HG03039 (cell line): ENCODE measurements at regions not wholly inside any gene's neighbourhood (a gene's known extent, or its start where the extent isn't known, plus 50 kb on each side); places are given as distances from the start of the nearest gene placed in this dataset.

Experiments
- ATAC-seq: cut with Tn5 transposase; IDR thresholded peaks from one replicate; pipeline ENCODE4 v1.9.1; 2021; ENCODE audit warnings: mild to moderate bottlenecking, moderate library complexity; ENCODE audit not compliant: unreplicated experiment

DNA sequence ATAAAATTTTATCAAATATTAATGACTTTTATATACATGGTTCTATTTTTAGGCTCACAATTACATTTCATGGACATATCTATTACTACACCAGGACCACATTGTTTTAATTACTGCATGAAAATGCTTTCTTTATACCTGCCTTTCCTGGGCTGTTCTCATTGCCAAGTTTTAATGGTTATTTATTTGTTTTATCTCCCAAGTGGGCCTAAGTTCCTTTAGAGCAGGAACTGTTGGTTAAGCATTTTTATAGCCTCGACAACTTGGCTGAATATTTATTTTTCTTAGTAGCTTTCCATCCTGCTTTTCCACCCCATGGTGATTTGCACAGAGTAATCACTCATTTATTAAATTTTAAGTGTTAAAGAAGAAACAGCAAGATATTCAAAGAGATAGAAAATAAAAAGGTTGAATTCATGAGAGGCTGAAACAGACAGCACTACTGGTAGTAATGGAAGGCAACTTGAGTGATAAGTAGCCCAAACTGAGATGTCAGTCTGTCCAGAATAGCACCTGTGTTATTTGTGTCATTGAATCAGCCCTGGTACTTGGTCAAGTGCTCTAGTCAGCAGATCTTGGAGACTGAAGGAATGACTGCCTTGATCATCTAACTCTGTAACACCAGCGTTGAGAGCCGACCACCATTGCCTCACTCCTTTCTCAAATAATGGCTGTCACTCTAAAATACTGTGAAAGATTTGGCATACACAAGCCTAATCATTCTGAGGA is 119.1 kb upstream of the EGLN3 start:
- no peak for ATAC-seq

DNA sequence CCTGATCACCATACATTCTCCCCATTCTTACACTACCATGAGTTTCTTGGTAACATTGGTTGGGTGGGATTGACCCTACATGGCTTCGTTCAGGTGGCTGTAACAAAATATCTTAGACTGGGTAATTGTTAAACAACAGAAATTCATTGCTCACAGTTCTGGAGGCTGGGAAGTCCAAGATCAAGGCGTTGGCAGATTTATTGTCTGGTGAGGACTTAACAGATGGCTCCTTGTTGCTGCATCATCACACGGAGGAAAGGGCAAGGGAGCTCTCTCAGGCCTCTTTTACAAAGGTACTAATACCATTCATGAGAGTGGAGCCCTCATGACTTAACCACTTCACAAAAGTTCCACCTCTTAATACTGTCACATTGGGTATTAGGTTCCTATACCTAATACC is 116.7 kb upstream of the EGLN3 start:
- ATAC-seq, result no peak

DNA sequence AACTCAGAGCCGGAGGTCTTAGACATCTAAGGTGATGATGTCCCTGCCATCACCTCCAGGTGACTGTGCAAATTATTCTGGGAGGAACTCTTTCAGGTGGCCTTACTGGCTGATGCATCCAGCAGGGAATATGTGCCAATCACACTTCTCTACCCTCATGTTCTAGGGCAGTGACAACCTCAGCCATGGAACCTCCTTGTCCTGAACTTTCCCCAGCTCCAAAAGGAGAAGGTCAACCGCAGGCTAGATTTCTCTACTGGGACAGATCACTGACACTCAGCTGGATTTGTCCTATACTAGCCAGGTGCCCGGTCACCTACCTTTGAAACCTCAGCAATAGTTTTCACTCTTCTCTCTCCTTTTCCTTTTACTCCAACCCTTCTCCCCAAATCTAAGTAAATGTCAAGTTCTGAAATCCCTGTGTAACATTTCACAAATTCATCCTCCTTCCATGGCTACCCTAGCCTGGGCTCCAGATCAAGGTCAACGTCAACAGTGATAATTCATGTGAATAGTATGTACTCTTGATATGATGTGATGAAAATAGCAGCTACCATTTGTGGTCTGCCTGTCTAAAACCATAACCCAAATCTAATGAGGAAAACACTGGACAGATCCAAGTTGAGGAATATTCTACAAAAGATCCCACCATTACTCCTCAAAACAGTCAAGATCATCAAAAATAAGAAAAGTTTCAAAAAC is 115.0 kb upstream of the EGLN3 start:
- no peak for ATAC-seq

DNA sequence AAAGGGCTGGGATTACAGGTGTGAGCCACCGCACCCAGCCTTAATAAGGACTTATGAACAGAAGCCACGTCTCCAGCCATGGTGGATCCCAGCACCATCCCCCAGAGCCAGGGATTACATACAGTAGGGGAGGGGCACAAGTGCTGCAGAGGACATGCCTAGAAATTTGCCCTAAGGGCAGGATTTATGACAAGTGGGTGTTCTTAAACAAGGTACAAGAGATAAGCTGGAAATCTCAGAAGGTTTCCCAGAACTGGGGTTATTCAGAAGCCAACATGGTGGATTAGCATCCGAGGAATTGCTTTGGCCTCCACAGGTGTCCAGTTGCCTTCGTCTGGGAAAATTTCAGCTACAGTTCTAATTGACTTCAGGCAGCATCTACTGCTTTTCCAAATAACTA is 114.4 kb upstream of the EGLN3 start:
- ATAC-seq, result no peak

DNA sequence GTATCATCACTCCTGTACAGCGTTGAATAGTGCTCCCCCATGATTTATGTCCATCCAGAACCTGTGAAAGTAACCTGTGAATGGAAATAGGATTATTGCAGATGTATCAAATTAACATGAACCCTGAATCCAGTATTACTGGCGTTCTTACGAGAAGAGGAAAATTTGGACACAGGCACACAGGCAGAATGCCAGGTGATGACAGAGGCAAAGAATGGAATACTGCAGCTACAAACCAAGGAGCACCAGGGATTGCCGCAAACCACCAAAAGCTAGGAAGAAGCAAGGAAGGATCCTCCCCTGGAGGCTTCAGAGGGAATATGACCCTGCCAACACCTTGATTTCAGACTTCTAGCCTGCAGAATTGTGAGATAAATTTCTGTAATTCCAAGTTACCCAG is 113.5 kb upstream of the EGLN3 start:
- no peak for ATAC-seq

DNA sequence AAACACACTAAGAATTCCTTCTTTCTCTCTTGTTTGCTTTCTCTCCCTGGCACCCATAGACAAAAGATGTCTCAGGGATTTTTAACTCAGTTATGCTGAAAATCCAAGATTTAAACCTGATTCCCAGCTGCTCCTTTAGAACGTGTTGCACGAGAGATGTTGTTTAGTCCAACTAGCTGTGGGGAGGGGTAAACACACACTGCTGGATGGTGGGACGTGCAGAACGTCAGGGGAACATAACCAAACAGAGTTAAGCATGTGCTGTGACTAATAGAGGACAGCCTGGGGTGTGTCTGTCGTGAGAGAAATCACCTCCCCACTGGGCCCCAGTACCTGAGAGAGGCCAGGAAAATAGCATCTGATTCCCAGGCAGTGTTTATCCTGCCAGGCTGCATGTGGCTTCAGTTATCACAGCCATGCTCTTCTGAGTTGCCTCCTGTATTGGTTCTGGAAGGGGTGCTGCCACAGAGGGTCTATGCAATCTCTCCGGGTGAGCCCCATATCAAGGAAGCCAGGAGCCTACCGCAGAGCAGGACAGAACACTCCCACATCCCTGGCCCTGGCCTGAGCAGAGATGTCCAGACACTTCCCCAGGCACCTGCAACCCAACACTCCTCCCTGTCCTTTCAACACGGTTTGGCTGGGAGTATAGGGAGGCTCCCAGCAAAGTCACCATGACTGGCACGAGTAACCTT is 112.7 kb upstream of the EGLN3 start:
- ATAC-seq, result no peak

DNA sequence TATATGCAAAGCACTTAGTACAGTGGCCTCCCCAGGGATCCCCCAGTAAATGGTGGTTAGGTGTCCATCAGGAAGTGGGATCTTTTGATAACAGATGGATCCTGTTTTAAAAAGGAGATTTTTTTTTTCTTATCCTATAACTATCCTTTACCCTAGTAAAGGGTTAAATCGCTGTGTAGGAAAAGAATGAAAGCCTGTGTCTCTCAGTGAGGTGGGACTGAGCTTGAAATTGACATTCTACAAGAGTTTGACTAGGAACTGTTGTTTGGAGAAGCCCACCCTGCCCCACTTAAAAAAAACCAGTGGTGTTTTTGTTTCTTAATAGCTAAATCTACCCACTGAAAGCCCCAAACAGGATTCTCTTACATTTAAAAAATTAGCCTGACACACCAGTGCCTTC is 112.2 kb upstream of the EGLN3 start:
- no peak for ATAC-seq

DNA sequence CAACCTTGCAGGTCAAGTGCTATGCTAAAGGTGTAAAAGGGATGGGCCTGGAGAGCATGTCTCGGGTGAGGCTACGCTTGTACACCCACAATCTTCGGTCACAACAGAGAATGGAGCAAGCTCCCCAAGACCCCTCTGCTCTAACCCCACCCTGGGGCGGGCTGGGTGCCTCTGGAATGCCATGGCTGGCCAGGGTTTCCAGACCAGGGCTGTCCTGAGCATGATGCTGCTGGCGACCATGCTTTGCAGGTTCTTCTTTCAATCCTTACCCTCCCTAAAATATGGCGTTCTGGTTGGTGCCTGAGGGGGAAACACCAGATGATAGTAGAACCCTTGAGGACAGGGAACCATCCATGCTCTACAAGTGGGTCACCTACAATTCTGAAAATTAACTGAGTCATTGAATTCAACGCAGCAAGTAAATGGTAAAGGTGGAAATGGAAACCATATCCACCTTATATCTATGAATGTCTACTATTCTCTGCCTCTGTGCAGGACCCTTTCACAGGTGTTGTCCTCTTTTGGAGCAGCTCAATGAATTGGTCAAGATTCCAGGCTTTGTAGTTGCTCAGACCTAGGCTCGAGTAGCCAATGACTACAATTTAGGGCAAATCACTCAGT is 111.6 kb upstream of the EGLN3 start:
- ATAC-seq, result no peak

- peak; percentile 24 for ATAC-seq
Measured at GRCh38 chr14:34060651-34060999, 109.8 kb upstream of the EGLN3 start.

DNA sequence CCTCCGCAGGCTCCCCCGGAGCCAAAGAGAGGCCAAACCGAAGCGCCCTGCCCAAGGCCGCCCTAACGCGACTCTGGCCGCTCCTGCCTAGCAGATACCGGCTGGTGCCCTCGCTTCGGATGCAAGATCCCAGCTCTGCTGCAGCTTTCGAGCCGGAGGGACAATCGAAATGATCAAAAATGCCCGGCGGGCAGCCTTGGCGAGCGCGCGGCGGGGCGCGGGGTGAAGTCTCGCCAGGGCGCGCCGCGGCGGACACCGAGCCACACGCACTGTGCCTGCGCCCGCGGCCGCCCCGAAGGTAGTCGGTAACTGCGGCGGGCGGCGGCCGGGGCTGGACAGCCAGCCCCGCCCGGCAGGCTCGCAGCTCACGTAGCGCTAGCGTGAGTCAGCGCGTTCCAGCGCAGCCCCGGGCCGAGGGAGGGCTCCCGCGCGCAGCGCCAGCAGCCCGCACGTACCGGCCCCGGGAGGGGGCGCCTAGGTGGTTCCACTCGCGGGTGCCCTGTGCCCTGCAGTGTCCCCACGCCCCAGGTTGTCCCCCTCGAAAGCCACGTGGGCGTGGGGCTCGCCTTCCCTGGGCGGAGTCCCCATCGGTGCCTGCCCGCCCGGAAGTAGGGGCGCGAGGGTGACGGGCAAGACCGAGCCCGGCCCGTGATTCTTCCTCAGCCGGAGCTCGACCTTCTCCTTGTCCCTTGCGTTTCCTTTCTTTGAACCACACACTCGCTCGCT is 109.2 kb upstream of the EGLN3 start:
- ATAC-seq, result peak; percentile 79

GRCh38 chr14:34059037-34059924 is 108.4 kb upstream of the EGLN3 start:
- no peak for ATAC-seq

- no peak for ATAC-seq
Measured at GRCh38 chr14:34058510-34058909, 107.6 kb upstream of the EGLN3 start.

DNA sequence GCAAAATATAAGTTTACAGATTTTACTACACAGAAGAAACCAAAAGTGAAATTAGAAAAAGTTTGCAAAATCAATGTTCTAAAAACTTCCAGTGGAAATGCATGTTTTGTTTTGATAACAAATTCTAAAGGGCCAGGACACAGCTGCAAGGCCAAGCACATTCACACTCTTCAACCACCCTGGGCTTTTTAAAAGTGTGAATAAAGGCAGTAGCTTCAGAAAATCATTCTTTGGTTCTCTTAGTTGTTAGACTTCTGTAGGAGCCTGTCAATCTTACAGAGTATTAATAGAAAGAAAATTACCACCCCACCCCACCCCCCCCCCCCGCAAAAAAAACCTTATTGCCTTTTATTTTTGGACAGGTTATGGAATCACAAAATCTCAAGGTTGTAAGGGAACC is 105.2 kb upstream of the EGLN3 start:
- ATAC-seq, result no peak

DNA sequence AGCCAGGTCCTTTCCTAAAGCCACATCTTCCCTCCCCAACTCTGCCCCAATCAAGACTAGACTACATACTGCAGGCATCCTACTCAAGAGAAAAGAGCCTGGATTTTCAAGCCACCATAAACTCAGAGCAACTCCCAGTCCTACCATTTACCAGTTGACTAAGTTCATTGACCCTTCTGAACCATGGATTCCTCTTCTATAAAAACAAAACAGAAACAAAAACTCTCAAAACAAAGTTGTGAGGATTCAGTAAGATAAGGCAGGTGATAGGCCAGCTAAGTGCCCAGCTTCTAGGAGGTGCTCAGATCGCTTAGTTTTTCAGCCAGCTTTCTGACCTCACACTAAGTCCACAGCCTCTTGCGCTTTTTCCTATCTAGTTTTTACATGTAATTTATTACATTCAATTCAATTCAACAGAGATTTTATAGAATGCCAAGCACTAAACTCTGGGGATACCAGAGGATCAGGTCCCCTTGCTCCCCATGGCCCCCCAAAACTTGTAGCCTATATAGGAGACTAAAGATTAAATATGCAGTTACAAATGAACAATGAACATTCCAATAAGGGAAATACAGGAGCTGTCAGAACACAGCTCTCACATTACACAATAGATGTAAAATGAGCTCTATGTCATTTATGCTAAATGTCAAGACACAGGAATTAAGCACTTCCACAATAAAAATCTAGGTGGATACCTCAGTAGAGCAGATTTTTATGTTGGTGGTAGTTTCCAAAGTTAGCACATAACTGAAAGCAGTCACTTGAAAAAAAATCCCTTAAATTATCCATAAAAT is 104.5 kb upstream of the EGLN3 start:
- no peak for ATAC-seq

- no peak for ATAC-seq
Measured at GRCh38 chr14:34053666-34054065, 102.8 kb upstream of the EGLN3 start.

GRCh38 chr14:34052658-34053014 is 101.8 kb upstream of the EGLN3 start:
- no peak for ATAC-seq

- ATAC-seq, result peak; percentile 73
Measured at GRCh38 chr14:34051966-34052657, 101.2 kb upstream of the EGLN3 start.

- ATAC-seq, result no peak
Measured at GRCh38 chr14:34050606-34051005, 99.7 kb upstream of the EGLN3 start.

GRCh38 chr14:34049790-34050189 is 98.9 kb upstream of the EGLN3 start:
- ATAC-seq, result no peak
